KOPT-K1 (cell line): ENCODE measurements at regions not wholly inside any gene's neighbourhood (a gene's known extent, or its start where the extent isn't known, plus 50 kb on each side); places are given as distances from the start of the nearest gene placed in this dataset.

Source experiments
- H3K27ac ChIP-seq: fragments of 200-600 bp; sonication (generic); 2 replicates; pipeline ENCODE4 v1.5.1; 2016; ENCODE audit warnings: antibody characterized with exemption, mild to moderate bottlenecking, low read depth, low read length; ENCODE audit not compliant: poor library complexity, severe bottlenecking
- H3K36me3 ChIP-seq: fragments of 200-600 bp; sonication (generic); 2 replicates; pipeline ENCODE4 v1.5.1; 2017; ENCODE audit warnings: antibody characterized with exemption, mild to moderate bottlenecking, low read length, moderate library complexity; ENCODE audit not compliant: insufficient read depth
- H3K9me3 ChIP-seq: fragments of 200-600 bp; sonication (generic); 2 replicates; pipeline ENCODE4 v1.5.1; 2017; ENCODE audit warnings: antibody characterized with exemption, low read length, mild to moderate bottlenecking; ENCODE audit not compliant: insufficient read depth, poor library complexity, severe bottlenecking

DNA sequence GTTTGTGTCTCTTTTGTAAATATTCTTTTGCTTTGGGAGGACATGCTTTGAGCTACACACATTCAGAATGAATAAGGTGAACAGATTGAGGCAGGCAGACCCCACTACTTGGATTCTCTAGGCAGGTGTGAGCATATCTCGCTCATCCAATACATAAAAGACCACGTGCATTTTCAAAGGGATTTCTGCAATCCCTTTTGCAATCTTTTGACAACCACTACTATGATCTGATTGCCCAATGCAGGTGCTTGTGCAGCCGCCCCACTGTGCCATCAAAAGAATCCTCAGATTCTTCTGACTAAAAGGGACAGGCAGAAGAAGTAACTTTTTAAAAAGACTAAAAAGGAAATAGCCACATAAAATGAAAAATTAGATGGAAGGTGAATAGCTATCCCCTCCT is 341.4 kb downstream of the BMP4 start:
- Histone ChIP-seq H3K27ac (no peak overlapping the region), H3K9me3 (no peaks in the 10 kb centered on the region), H3K36me3 (no peaks in the 10 kb centered on the region)

- peak overlapping the region; percentile 51 for H3K27ac ChIP-seq
- H3K36me3 ChIP-seq, result no peaks in the 10 kb centered on the region
- H3K9me3 ChIP-seq, result no peaks in the 10 kb centered on the region
These were observed 343.0 kb downstream of the BMP4 start for GRCh38 chr14:53613404-53614253.

- Histone ChIP-seq H3K27ac (no peak overlapping the region), H3K36me3 (no peaks in the 10 kb centered on the region), H3K9me3 (no peaks in the 10 kb centered on the region)
These were observed 345.7 kb downstream of the BMP4 start for GRCh38 chr14:53610947-53611346.

GRCh38 chr14:53609009-53609408 is 347.6 kb downstream of the BMP4 start:
- H3K9me3 ChIP-seq, result no peaks in the 10 kb centered on the region
- H3K36me3 ChIP-seq, result no peaks in the 10 kb centered on the region
- H3K27ac ChIP-seq, result no peak overlapping the region

- Histone ChIP-seq H3K27ac (no peak overlapping the region), H3K36me3 (no peaks in the 10 kb centered on the region)
These were observed 348.3 kb downstream of the BMP4 start for GRCh38 chr14:53608369-53608768.

GRCh38 chr14:53606203-53606602 is 350.4 kb downstream of the BMP4 start:
- H3K9me3 ChIP-seq, result no peaks in the 10 kb centered on the region
- no peaks in the 10 kb centered on the region for H3K36me3 ChIP-seq
- H3K27ac ChIP-seq, result no peak overlapping the region

More at GRCh38 chr14:53608369-53608768, 348.3 kb downstream of the BMP4 start:
- H3K9me3 ChIP-seq, result no peaks in the 10 kb centered on the region

DNA sequence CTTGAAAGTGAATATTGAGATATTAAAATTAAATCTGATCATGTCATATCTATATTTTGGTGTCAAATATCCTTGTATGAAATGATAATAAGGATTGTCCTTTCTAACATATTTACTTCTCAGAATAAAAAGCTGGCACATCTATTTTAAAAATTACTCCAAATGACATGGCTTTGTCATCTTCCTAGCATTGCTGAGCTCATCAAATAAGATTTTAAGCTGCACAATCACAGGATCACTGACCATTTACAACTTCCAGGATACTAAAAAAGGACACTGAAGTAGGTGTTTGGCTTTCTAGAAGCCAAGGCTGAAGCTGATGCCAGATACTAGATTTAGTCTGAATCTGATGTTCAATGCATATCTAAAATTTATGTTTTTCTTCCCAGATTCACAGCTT is 351.1 kb downstream of the BMP4 start:
- Histone ChIP-seq H3K9me3 (no peaks in the 10 kb centered on the region), H3K36me3 (no peaks in the 10 kb centered on the region), H3K27ac (no peak overlapping the region)

DNA sequence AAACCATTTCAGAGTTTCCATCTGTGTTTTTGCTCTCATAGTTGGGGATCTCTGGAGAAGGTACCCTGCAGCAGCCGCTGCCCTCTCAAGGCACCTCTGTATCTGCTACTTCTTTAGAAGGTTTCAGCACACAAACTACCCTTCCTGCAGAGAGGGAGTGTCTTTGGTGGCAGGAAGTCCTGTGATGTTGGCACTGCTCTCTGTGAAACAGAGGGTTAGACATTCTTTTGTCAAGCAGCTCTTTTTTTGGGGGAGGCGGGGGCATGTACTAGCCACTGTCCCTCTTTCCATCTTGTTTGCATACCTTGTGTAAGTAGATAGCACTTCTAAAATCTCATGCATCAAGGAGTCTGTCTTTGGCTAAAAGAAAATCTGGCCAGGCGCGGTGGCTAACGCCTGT is 352.6 kb downstream of the BMP4 start:
- no peak overlapping the region for H3K27ac ChIP-seq
- H3K9me3 ChIP-seq, result no peaks in the 10 kb centered on the region
- no peaks in the 10 kb centered on the region for H3K36me3 ChIP-seq

DNA sequence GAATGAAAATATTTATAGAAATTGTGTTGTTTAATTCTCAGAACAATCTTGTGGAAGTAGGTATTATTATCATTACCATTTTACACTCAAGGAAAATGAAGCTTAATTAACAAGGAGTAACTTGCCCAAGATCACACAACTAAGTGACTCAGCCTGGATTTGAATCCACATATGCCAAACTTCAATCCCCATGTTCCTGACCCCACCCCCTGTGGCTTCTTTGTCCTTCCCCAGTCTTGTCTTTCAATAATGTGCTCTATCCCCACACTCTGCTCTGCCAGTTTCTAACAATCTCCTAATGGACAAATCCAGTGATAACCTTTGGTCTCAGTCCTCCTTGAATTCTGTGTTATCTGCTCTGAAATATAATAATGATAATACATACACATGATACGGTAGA is 355.2 kb downstream of the BMP4 start:
- Histone ChIP-seq H3K9me3 (no peaks in the 10 kb centered on the region), H3K36me3 (no peaks in the 10 kb centered on the region), H3K27ac (no peak overlapping the region)

GRCh38 chr14:53599221-53599945 is 357.2 kb downstream of the BMP4 start:
- Histone ChIP-seq H3K27ac (no peak overlapping the region), H3K36me3 (no peaks in the 10 kb centered on the region), H3K9me3 (no peaks in the 10 kb centered on the region)

DNA sequence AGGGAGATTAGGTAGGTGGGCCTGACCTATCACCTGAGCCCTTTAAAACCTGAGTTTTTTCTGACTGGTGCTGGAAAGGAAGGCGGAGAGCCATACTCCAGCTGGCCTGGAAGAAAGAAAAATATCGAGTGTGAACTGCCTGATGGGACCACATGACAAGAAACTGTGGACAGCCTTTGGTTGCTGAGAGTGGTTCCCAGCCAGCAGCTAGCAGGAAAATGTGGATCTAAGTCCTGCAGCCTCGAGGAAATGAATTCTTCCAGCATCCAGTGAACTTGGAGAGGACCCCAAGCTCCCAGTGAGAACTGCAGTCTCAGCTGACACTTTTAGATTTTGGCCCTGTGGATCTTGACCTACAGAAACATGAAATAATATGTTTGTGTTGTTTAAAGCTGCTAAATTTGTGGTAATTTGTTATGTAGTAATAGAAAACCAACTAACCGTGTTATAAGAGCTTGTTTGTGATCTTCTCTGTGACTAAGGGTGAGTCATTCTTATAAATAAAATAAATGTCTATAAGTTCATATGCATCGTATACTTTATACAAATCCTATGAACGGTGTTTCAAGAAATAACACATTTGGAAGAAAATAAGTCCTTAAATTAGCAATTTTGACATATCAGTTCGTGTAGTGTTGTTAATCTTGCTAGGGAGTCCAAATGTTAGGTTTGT is 359.6 kb downstream of the BMP4 start:
- no peaks in the 10 kb centered on the region for H3K36me3 ChIP-seq
- H3K9me3 ChIP-seq, result no peaks in the 10 kb centered on the region
- no peak overlapping the region for H3K27ac ChIP-seq

- Histone ChIP-seq H3K9me3 (no peaks in the 10 kb centered on the region), H3K36me3 (no peaks in the 10 kb centered on the region), H3K27ac (no peak overlapping the region)
These were observed 364.8 kb downstream of the BMP4 start for GRCh38 chr14:53591816-53592215.

GRCh38 chr14:53581504-53581903 is 375.1 kb downstream of the BMP4 start:
- Histone ChIP-seq H3K9me3 (no peaks in the 10 kb centered on the region), H3K27ac (no peak overlapping the region), H3K36me3 (no peaks in the 10 kb centered on the region)

GRCh38 chr14:53571641-53572328 is 384.8 kb downstream of the BMP4 start:
- Histone ChIP-seq H3K27ac (no peak overlapping the region), H3K36me3 (no peaks in the 10 kb centered on the region)

More at GRCh38 chr14:53571641-53572328, 384.8 kb downstream of the BMP4 start:
- no peaks in the 10 kb centered on the region for H3K9me3 ChIP-seq
